Medulla oblongata (tissue), 1 donor: ENCODE measurements at regions not wholly inside any gene's neighbourhood (a gene's known extent, or its start where the extent isn't known, plus 50 kb on each side); places are given as distances from the start of the nearest gene placed in this dataset.
"Not testable (repeated sequence)": the region's sequence is repeated elsewhere in the genome, so short reads cannot be mapped to it uniquely, and the experiment has no call there.

ENCODE experiments used
- DNase-seq: peaks from one replicate; pipeline ENCODE4 v3.0.0-alpha.2; 2015; ENCODE audit errors: extremely low spot score

- no peak for DNase-seq
Measured at GRCh38 chrX:19172741-19173140, 50.5 kb upstream of the ADGRG2 start.

- DNase-seq, result no peak
Measured at GRCh38 chrX:19174401-19175025, 52.2 kb upstream of the ADGRG2 start.

GRCh38 chrX:19176901-19177630 lies 54.8 kb upstream of the ADGRG2 start:
- DNase-seq, result no peak

- DNase-seq, result no peak
Measured at GRCh38 chrX:19177721-19178120, 55.5 kb upstream of the ADGRG2 start.

GRCh38 chrX:19178402-19178801 lies 56.1 kb upstream of the ADGRG2 start:
- no peak for DNase-seq

GRCh38 chrX:19179389-19179788 lies 57.1 kb upstream of the ADGRG2 start:
- no peak for DNase-seq

- no peak for DNase-seq
Measured at GRCh38 chrX:19181345-19181744, 59.1 kb upstream of the ADGRG2 start.

GRCh38 chrX:19182785-19183184 lies 60.5 kb upstream of the ADGRG2 start:
- DNase-seq, result no peak

GRCh38 chrX:19183761-19184477 lies 61.7 kb upstream of the ADGRG2 start:
- no peak for DNase-seq

- no peak for DNase-seq
Measured at GRCh38 chrX:19188566-19188965, 66.3 kb upstream of the ADGRG2 start.

GRCh38 chrX:19190902-19191301 lies 68.6 kb upstream of the ADGRG2 start:
- DNase-seq, result no peak

- no peak for DNase-seq
Measured at GRCh38 chrX:19193565-19193964, 71.3 kb upstream of the ADGRG2 start.

- no peak for DNase-seq
Measured at GRCh38 chrX:19194285-19195242, 72.3 kb upstream of the ADGRG2 start.

GRCh38 chrX:19195243-19195610 lies 73.0 kb upstream of the ADGRG2 start:
- no peak for DNase-seq

- DNase-seq, result no peak
Measured at GRCh38 chrX:19198473-19198872, 76.2 kb upstream of the ADGRG2 start.

- DNase-seq, result no peak
Measured at GRCh38 chrX:19202171-19202570, 79.9 kb upstream of the ADGRG2 start.

- DNase-seq, result no peak
Measured at GRCh38 chrX:19204636-19205035, 82.4 kb upstream of the ADGRG2 start.

GRCh38 chrX:19212037-19212436 lies 89.8 kb upstream of the ADGRG2 start:
- DNase-seq, result no peak

GRCh38 chrX:19213610-19214152 lies 91.4 kb upstream of the ADGRG2 start:
- no peak for DNase-seq

GRCh38 chrX:19214311-19214710 lies 92.0 kb upstream of the ADGRG2 start:
- DNase-seq, result no peak

GRCh38 chrX:19225909-19226308 lies 103.6 kb upstream of the ADGRG2 start:
- DNase-seq, result no peak

- not testable (repeated sequence) for DNase-seq
Measured at GRCh38 chrX:19229896-19230295, 107.6 kb upstream of the ADGRG2 start.
